HG02588 (cell line): ENCODE measurements at regions not wholly inside any gene's neighbourhood (a gene's known extent, or its start where the extent isn't known, plus 50 kb on each side); places are given as distances from the start of the nearest gene placed in this dataset.

Experiments
- ATAC-seq: cut with Tn5 transposase; IDR thresholded peaks from one replicate; pipeline ENCODE4 v1.9.1; 2021; ENCODE audit warnings: mild to moderate bottlenecking, moderate library complexity; ENCODE audit not compliant: unreplicated experiment

DNA sequence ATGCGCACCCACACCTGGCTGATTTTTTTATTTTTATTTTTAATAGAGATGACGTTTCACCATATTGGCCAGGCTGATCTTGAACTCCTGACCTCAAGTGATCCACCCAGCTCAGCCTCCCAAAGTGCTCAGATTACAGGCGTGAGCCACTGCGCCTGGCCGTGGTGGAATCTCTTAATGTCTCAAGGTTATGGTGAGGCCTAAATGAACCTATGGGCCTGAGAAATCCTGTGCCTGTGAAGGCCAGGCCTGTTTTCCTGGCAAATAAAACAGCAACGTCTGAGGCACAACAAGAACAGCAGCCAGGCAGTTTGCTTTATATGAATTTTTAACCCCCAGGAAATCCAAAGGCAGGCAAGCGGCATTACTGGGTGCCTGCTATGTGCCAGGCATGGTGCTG is 297.5 kb upstream of the ZMIZ1 start:
- no peak for ATAC-seq

DNA sequence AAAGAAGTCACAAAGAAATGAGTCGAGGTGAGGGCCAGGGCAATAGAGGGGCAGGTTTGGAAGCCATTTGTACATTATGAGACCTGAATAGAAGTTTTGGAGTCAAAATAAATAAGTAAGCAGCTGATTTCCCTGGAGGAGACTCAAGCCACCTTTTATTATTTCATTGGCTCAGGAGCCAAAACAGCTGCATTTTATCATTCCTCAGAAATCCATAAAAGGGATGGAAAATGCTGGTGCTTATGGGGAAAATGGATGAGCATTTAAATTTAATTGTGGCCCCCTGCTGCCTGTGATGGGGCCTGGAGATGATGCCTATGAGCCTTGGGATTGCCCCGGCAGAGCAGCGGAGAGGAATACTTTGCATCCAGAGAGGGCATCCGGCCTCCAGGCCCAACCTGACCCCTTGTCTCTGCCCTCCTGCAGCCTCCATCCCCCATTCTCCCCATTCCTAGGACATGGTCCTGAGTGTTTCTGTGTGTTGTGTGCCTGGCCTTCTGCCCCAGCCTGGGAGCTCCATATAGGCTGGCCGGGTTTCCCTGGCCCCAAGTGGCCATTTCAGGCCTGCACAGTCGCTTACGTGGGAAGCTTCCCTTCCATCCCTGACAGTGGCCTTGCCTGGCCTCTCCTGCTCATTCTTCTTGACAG is 296.8 kb upstream of the ZMIZ1 start:
- ATAC-seq, result no peak

DNA sequence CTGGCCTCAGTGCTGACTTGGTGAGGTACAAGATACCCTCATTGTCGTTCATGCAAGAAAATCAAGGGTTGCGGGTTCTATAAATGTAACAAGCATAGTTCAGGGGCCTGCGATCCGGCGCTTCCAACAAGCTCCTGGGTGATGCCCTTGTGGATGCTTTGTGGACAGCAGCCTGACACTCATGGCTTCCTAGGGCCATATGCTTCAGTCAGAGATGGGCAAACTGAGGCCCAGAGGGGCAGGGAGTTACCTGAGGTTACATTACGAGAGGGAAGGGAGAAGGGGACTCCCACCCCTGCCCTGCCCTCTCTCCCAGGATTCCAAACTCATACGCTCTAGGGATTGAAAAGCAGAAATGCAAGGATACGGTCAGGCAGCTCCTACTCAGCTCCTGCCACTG is 296.3 kb upstream of the ZMIZ1 start:
- ATAC-seq, result no peak

DNA sequence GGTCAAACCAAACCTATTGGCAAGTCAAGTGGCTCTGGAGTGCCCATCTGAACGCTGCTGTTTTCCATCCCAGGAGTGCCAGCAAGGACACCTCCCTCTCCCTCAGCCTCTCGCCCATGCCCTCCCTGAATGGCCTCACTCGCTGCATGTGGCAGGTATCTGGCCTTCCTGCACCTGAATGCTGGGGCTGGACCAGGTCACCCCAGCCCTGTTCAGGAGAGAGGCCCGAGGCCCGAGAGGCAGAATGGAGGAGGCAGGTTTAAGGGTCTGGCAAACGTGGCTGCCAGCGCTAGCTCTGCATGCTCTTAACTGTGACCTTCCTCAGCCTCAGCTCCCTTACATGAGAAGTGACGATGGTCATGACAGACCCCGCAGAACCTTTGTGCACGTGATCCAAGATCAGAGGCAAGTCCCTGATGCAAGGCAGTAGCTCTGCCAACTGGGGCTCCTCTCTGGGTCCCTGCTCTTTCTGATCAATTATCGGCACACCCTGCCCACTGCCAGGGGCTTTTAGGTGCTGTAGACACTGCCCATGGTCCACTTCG is 295.7 kb upstream of the ZMIZ1 start:
- no peak for ATAC-seq

DNA sequence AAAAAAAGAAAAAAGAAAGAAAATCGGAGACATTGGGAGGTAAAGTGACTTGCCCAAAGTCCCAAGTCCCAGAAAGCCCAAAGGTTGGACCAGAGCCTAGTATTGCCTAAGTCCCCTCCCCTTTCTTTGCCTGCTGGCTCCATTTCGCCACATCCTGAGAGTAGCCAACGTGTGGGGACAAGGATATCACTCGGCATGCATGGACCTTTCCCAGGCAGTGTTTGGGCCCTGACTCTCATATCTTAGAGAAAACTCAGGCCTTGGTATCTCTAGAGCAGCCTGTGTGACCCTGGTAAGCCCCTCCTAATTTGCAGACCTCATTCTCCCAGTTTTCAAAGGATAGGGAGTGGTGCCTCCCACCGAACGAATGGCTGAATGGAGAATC is 294.2 kb upstream of the ZMIZ1 start:
- ATAC-seq, result no peak

DNA sequence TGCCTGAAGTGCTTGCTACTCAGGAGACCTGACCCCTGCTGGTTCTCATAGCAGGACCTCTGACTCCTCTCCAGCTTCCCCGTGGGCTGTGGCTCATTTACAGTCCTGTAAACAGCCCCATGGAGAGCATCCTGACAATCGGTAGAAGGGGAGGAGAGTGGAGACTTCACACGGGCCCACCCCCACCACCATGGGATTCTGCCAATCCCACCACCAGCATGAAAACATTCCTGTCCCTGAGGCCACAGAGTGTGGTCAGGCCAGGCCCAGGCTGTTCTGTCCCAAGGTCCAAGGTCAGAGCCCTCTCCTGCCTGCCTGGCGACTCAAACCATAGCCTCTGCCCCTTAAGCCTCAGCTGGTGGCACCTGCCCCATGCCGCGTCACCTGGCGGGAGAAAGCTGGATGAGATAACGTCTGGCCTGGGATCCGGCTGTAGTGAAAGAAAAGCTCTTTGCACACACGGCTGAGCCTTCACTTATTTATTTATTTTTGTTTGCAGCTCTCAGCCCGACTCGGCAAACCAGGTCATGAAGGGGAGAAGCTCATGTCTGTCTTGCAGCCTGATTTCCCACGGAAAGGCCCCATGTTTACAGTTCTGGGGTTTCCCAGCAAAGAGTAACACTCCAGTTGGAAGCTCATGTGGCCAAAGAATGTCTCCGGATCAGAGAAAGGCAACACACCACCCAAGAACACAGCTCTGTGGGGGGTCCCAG is 293.6 kb upstream of the ZMIZ1 start:
- ATAC-seq, result no peak

DNA sequence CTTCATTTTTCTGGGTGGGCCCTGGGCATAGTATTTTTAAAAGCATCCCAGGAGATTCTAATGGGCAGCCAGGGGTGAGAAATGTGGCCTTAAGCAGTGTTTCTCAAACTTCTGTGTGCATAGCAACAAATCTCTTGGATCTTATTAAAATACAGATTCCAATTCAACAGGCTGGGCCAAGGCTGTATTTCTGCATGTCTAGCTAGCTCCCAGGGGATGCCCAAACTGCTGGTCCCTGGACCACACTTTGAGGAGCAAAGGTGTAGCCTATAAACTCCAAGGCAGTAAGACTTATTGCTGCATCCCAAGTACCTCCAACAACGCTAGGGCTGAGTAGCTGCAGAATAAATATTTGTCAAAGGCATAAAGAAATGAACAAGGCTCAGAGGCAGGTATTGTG is 292.9 kb upstream of the ZMIZ1 start:
- ATAC-seq, result no peak

DNA sequence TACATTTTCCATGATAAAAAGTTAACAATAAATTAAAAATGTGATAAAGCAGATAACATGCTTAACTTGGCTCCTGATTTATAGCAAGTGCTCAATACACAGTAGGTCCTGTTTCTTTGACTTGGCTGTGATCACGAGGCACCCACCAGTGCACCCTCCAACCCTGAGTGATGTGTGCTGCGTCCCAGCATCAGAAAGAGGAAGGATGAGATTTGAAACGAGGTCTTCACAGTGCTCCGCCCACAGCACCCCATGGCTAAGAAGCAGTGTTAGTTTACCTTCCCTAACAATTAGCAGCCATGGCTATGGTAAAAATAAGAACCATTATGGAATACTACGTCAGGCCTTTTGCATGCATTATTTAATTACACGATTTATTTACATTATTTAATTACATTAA is 292.0 kb upstream of the ZMIZ1 start:
- ATAC-seq, result no peak

DNA sequence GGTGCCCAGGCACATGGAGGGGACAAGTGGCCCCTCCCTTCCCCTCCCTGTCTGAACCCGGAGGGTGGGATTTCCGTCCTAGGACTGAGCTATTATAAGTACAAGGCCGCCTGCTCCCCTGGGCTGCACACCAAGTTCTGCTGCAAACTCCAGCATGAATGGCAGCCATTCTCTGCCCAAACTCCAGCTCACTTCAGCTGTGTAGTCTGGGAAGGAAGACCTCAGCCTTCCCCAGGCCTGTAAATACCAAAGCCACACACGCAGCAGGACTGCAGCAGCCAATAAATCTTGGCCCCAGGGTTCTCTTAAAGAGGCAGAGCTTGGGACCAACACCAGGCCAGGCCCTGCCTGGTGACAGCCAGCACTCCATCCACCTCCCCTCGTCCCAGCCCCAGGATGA is 291.3 kb upstream of the ZMIZ1 start:
- ATAC-seq, result no peak

DNA sequence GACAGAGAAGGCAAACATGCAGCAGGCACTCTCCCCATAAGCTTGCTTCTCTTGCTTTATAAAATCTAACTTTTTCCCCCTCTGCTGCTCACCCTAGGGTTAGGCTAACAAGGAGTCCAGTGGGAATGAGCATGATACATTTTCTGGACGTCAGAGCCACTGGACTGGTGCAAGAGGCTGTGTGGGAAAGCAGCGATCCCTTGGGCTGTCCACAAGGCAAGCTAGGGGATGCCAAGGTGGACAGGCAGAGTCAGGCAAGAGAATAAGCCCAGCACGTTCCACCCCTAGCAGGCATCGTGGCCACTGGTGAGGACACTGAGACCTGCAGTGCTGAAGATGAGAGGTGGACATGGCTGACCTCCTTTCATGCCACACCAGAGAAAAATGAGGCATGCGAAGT is 290.9 kb upstream of the ZMIZ1 start:
- no peak for ATAC-seq

DNA sequence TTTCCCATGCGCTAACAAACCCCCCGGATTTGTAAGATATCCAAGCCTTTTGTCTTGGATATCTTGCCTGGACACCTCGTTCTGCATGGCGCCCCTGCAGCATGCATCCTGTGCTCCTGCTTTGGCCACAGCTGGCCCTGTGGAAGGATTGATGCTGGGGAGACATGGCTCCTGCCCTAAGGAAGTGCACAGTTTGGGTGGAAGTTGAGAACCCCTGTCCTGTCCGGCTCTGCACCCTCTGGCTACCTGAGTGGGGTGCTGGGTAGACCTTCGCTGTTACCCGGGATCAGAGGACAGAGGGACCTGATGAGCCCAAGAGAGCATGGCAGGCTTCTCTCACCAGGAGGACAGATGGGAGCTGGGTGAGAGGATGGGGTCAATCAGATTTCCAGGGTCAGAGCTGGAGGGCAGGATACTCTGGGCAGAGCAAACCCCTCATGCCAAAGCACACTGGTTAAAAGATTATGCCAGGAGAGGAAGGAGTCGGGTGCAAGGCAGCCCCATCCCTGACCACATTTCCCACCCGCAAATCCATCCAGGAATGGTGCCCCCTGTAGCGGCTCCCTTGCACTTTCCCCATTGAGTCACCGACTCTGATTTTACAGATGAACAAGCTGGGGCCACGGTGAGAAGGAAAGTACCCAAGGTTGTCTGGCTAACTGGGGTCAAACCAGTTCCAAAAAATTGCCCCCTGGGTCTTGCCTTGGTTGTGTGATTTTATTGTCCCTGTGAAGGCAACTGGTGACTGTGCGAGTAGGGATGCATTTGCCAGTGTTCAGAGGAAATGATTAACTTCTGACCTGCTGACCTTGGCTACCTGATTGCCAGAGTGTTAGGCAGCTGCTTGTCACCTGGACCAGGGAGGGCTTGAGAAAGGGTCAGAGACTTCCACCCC is 290.1 kb upstream of the ZMIZ1 start:
- no peak for ATAC-seq

DNA sequence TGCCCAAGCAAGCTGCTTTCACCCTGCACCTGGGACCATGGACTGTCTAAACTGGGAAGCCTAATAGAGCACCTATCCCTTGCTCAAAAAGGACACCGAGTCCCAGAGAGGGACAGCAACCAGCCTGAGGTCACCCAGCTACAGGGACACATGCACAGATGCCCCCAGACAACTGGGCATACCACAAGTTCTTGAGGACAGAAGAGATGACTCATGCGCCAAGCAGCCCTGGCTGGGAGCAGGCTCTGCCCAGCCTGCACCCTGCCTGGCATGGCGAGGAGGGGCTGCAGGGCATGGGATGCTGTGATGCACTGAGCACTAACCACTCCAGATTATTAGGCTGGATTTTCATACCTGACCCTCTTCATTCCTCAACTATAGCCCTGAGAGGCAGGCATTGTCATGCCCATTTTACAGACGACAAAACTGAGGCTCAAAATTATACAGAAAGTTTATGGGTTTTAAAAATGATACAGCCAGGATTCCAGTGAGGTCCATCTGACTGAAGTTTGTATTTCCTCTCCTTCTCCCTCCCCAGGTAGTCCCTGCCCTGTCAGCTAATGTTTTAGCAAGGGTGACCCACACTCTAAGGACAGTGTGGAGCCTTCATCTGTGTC is 289.3 kb upstream of the ZMIZ1 start:
- ATAC-seq, result no peak

DNA sequence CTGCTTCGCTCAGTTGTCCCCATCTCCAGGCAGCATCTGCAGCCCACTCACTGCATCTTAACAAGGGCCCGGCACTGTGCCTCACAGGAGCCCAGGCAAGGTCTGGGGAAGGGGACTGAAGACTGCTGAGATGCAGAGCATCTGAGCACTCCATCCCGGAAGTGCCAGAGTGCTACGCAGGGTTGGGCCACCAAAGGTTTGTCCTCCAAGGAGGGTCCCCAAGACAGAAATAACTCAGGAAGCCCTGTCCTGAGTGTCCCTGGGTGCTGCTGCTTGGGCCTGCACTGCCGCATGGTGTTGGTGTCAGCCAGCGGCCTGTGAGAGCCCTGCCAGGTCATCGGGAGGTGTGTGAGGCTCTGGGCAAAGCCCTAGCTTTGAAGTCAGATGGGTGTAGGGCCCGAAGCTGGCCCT is 288.2 kb upstream of the ZMIZ1 start:
- ATAC-seq, result no peak

DNA sequence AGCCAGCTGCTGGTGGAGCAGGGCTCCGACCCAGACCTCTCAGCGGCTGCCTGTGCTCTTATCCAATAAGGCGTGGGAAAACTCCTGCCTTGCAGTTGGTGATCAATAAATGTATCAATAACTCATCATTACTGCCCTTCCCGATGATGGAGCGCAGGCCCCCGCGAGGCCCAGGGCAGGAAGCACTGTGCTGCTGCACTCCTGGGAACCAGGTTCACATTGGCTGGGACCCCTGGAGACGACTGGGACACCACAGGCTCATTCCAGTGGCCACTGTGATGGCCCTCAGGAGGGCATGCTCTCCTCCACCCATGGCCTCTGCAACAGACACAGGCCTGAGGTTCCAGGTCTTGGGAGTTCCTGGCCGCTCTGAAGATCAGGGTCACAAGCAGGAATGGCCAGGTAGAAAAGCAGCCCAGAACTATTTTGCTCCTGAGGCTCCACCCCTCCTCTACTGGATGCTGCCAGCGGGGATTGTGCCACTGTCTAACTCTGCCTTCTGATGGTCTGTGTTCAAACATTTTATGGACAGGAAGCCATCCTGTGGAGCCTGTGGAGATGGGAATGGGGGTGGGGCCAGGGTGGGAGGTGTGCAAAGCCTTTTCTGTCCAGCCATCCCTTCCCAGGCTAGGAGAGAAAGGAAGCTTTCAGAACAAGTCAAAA is 287.4 kb upstream of the ZMIZ1 start:
- no peak for ATAC-seq

DNA sequence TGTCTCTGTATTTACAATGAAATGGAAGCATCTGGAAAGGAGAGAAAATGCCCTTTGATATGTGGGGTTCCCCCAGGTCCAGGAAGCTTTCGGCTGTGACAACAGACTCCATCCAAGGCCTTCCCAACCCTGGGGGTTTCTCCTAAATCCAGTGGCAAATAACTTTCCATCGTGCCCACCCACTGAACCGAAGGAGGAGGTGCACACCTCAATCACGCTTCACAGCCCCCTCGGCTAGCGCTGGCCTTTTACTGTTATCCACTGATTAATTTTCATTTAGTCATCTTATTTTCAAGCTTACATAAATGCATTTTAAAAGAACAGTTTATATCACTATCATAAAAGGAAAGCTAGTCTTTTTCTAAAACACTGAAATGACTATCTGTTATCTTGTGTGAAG is 286.8 kb upstream of the ZMIZ1 start:
- no peak for ATAC-seq

DNA sequence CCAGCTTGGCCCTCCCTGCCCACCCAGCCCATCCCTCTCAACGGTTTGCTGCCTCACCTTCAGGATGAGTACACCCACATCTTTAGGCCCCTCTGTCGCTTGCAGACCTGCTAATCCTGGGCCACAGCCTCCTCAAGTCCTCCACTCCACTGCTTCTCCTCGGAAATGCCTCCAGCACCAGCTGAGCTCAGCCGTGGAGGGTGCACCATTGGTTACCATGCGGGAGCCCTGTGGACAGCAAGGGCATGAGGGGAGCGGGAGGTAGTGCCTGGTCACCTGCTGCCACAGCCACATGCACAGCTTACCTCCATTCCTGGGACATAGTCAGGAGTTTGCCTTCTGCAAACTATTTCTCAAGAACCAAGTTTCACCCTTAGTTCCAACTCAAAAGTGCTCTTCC is 286.3 kb upstream of the ZMIZ1 start:
- no peak for ATAC-seq

DNA sequence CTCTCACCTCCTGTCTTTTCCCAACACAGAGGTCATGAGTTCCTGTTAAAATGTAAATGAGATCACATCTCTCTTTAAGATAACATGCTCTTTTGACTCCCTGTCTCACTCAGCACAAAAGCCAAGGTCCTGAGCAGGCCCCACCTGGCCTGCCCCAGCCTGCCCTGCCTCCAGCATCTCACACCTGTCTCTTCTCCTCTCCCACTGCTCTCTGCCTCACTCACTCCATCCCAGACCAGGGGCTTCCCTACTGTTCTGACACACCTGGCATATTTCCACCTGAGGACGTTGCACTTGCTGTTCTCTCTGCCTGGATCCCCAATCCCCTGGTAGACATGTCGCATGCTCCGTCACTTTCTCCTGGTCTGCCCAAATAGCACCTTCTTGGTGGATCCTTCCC is 285.0 kb upstream of the ZMIZ1 start:
- ATAC-seq, result no peak

DNA sequence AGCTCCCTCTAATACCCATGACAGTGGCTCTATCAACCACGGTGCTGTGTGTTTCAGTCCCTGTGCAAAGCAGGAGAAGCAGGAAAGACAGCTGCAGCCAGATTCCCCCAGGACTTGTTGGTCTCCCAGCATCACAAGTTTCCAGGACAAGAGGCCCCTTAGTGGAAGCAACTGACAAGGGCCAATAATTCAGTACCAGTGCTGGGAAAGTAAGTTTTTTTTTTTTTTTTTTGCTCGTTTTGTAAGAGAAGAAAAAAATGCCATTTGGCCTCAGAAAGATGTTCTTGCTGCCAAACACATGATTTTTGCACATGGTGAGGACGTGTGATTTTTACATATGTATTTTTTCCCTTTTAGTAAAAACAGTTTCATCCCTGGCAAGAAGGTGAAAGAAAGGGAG is 284.2 kb upstream of the ZMIZ1 start:
- ATAC-seq, result no peak

DNA sequence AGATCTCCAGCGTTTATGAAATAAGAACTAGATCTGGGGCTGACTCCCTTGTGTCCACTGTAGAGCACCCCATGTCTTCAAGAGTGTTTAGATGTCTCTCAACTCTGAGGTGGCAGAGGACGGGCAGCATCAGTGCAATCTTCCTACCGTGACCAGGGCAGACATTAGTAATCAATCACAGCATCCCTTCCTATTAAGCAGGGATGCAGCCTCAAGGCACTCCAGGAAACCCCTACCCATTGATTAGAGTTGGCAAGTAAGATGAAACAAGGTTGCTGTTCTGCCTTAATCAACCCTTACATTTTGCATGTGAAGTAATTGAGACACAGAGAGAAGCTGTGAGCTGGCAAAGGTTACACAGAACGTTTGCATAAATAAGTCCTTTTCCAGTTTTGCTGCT is 283.7 kb upstream of the ZMIZ1 start:
- no peak for ATAC-seq

DNA sequence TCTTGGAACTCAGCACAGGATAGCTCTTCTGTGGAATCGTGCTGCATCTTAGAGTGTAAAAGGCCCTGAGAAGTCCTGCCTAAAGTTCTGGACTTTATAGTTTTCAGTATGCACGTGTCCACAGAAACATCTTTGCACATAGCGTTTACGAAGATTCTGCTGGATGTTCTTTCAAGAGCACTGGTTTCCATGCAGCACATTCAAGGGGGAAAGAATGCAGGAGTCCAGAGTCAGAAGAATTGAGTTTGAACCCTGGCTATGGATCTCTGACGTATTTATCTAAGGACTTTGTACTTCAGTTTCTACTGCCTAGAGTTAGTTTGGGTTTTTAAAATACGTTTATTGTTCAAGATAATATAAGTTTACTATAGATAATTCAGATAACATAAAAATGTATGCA is 282.8 kb upstream of the ZMIZ1 start:
- no peak for ATAC-seq

DNA sequence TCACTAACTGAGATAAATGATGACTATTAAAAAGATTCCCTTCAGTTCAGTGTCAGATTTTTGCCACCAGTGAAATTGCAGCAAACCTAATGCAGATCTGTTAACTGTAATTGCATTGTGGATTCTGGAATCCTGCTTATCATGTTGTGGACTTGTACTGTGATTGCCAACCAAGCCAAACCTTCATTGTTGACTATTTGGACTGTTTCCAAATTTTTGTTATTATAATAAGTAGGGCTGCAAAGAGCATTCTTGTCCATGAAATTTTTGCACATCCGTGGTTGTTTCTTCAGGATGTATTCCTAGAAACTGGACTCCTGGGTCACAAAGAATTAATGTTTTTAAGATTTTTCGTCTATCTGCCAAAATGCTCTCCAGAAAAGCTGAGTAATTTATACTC is 281.6 kb upstream of the ZMIZ1 start:
- ATAC-seq, result no peak
